ENCODE measurements at regions not wholly inside any gene's neighbourhood (a gene's known extent, or its start where the extent isn't known, plus 50 kb on each side); places are given as distances from the start of the nearest gene placed in this dataset.

GRCh38 chr17:56715613-56716357 is 117.9 kb downstream of the C17orf67 start:
- TF ChIP-seq CTCF (IDR thresholded peaks at IDR 0.05) (peak in 5 of 7 experiments; percentile 48 to 81 (median 72)), POLR2AphosphoS5 (IDR thresholded peaks at IDR 0.05) (no peak), POLR2A (IDR thresholded peaks at IDR 0.05) (no peak), EP300 (IDR thresholded peaks at IDR 0.05) (no peak)

All from stomach (tissue), 4 donors.